ENCODE measurements at regions not wholly inside any gene's neighbourhood (a gene's known extent, or its start where the extent isn't known, plus 50 kb on each side); places are given as distances from the start of the nearest gene placed in this dataset.

- TF ChIP-seq, protein P1, sequence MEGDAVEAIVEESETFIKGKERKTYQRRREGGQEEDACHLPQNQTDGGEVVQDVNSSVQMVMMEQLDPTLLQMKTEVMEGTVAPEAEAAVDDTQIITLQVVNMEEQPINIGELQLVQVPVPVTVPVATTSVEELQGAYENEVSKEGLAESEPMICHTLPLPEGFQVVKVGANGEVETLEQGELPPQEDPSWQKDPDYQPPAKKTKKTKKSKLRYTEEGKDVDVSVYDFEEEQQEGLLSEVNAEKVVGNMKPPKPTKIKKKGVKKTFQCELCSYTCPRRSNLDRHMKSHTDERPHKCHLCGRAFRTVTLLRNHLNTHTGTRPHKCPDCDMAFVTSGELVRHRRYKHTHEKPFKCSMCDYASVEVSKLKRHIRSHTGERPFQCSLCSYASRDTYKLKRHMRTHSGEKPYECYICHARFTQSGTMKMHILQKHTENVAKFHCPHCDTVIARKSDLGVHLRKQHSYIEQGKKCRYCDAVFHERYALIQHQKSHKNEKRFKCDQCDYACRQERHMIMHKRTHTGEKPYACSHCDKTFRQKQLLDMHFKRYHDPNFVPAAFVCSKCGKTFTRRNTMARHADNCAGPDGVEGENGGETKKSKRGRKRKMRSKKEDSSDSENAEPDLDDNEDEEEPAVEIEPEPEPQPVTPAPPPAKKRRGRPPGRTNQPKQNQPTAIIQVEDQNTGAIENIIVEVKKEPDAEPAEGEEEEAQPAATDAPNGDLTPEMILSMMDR (IDR thresholded peaks at IDR 0.05; ENCODE audit: poor library complexity, severe bottlenecking) = no peak
- TF ChIP-seq EP300 (conservative IDR thresholded peaks at IDR 0.05; ENCODE audit: poor library complexity, severe bottlenecking) (no peak), TAF1 (IDR thresholded peaks at IDR 0.05; ENCODE audit: low read depth) (no peak), EZH2 (IDR thresholded peaks at IDR 0.05; ENCODE audit: borderline replicate concordance, insufficient read depth, low read length, poor library complexity, severe bottlenecking) (no peak)
- TF ChIP-seq, protein P2, sequence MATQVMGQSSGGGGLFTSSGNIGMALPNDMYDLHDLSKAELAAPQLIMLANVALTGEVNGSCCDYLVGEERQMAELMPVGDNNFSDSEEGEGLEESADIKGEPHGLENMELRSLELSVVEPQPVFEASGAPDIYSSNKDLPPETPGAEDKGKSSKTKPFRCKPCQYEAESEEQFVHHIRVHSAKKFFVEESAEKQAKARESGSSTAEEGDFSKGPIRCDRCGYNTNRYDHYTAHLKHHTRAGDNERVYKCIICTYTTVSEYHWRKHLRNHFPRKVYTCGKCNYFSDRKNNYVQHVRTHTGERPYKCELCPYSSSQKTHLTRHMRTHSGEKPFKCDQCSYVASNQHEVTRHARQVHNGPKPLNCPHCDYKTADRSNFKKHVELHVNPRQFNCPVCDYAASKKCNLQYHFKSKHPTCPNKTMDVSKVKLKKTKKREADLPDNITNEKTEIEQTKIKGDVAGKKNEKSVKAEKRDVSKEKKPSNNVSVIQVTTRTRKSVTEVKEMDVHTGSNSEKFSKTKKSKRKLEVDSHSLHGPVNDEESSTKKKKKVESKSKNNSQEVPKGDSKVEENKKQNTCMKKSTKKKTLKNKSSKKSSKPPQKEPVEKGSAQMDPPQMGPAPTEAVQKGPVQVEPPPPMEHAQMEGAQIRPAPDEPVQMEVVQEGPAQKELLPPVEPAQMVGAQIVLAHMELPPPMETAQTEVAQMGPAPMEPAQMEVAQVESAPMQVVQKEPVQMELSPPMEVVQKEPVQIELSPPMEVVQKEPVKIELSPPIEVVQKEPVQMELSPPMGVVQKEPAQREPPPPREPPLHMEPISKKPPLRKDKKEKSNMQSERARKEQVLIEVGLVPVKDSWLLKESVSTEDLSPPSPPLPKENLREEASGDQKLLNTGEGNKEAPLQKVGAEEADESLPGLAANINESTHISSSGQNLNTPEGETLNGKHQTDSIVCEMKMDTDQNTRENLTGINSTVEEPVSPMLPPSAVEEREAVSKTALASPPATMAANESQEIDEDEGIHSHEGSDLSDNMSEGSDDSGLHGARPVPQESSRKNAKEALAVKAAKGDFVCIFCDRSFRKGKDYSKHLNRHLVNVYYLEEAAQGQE (IDR thresholded peaks at IDR 0.05; ENCODE audit: borderline replicate concordance) = no peak
Observed at GRCh38 chr18:26740396-26740795, 125.1 kb downstream of the AQP4 start.

All from neural cell (in vitro differentiated cells).